Uterus (tissue), 2 donors: ENCODE measurements at regions not wholly inside any gene's neighbourhood (a gene's known extent, or its start where the extent isn't known, plus 50 kb on each side); places are given as distances from the start of the nearest gene placed in this dataset.

ENCODE experiments used
- POLR2A ChIP-seq, 2 donors: fragments of 450-650 bp; IDR thresholded peaks; one replicate each; pipeline ENCODE4 v1.6.1; 2016; ENCODE audit warnings: antibody characterized with exemption in 2 of 2, mild to moderate bottlenecking in 1 of 2, moderate library complexity in 1 of 2
- TF ChIP-seq, protein P1 (sequence below), 4 experiments: fragments of 200-600 bp in 2 of 4; fragments of 450-650 bp in 2 of 4; sonication (generic) in 2 of 4; IDR thresholded peaks; one replicate each; pipeline ENCODE4 v1.5.1; 2016 to 2019; ENCODE audit warnings: antibody characterized with exemption in 4 of 4, mild to moderate bottlenecking in 2 of 4, moderate library complexity in 1 of 4

DNA sequence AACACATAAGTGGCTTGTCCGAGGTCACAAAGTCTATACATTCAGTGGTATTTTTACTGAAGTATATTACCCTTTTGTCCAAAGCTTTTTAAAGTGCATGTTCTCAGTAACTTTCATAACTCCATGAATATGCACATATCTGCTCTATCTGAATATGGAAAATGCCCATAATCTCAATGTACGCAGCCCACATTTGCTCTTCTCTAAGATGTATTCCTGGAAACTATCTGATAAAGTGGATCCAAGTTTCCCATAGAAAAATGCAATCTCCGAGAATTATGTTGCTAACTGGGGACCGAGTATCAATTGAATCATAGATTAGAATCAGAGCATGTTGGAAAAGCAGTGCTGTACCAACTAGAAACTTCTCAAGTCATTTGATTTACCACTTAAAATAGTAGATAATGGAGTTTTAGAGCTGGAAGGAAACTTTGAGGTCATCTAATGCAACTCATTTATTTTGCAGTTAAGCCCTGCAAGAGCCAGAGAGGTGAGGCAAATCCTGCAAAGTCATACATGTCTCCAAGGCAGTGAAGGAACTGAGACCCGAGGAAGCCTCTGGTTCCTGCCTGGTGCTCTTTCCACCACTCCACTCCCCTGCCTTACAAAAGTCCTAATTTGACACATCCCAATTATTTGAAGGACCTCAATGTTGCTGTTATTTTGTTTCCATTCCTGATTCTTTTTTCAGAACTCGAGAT is 69.4 kb downstream of the CYCS start:
- no peak for TF ChIP-seq POLR2A (IDR thresholded peaks at IDR 0.05)
- TF ChIP-seq, protein P1, sequence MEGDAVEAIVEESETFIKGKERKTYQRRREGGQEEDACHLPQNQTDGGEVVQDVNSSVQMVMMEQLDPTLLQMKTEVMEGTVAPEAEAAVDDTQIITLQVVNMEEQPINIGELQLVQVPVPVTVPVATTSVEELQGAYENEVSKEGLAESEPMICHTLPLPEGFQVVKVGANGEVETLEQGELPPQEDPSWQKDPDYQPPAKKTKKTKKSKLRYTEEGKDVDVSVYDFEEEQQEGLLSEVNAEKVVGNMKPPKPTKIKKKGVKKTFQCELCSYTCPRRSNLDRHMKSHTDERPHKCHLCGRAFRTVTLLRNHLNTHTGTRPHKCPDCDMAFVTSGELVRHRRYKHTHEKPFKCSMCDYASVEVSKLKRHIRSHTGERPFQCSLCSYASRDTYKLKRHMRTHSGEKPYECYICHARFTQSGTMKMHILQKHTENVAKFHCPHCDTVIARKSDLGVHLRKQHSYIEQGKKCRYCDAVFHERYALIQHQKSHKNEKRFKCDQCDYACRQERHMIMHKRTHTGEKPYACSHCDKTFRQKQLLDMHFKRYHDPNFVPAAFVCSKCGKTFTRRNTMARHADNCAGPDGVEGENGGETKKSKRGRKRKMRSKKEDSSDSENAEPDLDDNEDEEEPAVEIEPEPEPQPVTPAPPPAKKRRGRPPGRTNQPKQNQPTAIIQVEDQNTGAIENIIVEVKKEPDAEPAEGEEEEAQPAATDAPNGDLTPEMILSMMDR (IDR thresholded peaks at IDR 0.05), result no peak
